Fibroblast of skin of left quadriceps (primary cell): ENCODE measurements at regions not wholly inside any gene's neighbourhood (a gene's known extent, or its start where the extent isn't known, plus 50 kb on each side); places are given as distances from the start of the nearest gene placed in this dataset.
A peak's percentile ranks its signal among the peaks of the same experiment; 100 is the strongest.

Source experiments
- DNase-seq, 2 experiments: peaks; one replicate each; pipeline ENCODE4 v3.0.0-alpha.2; 2013; ENCODE audit warnings: low read depth in 2 of 2

DNA sequence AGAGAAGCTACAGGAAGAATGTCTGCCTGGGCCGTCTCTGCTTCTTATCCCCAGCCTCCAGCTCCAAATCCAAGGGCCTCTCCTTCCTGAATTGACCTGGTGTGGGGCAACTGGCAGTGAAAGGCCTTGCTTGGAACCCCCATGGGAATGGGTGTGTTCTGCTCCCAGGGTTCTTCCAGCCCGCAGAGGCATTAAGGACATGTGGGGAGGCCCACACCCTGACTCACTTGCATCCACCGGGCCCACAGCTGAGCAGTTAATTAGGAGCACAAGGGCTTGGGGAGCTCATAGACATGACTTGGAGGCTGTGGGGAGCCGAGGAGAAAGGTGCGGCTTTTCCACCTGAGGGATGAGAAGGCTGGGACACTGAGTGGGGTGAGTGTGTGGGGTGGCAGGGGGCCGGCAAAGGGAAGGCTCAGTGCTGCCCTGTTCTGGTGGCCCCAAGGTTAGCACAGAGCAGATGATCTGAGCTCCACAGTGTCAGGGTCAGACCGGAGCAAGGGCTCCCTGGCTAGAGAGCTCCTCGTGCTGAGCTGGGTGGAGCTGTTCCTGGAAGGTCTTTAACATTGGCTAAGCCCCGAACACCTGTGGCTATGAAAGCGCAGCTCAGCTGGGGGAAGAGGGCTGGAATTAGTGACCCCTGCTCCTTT is 64.5 kb upstream of the NECTIN1 start:
- peak; percentile 52 to 57 for DNase-seq

DNA sequence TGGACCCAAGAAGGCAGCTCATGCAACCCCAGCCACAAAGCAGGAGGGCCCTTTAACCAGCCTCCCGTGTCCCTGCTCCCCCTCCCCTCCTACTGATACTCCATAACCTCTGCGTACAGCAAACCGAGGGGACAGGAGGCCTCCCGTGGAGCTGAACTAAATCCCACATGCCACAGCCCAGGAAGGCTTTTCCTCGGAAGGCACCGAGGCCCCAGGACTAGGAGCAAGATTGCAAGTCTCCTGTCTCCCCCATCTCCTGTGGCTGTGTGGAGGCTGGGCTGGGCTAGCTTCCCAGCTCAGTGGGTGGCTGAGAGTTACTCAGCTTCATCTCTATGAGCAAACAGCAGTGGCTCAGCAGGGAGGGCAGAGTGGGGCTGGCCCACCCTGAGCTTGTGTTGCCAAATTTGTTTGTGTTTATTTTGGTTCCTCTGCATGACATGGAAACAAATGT is 62.7 kb upstream of the NECTIN1 start:
- peak; percentile 64 to 68 for DNase-seq

DNA sequence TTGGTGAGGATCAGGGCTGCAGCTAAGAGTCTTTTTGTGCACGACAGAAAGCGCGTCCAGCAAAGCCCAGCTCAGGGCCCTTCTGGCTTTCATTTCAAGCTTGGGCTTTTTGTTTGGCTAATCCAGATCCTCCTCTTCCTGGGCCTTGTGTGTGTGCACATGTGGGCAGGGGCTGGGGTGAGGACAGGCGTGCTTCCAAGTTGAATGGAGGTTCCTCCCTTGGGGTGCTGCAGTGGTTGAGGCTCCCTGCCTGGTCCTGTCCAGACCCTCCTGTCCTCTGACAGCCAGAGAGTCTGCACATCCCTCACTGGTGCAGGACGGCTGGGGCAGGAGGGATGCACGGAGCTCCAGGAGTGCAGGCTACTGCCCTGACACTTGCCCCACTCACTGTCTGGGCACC is 62.0 kb upstream of the NECTIN1 start:
- no peak for DNase-seq

DNA sequence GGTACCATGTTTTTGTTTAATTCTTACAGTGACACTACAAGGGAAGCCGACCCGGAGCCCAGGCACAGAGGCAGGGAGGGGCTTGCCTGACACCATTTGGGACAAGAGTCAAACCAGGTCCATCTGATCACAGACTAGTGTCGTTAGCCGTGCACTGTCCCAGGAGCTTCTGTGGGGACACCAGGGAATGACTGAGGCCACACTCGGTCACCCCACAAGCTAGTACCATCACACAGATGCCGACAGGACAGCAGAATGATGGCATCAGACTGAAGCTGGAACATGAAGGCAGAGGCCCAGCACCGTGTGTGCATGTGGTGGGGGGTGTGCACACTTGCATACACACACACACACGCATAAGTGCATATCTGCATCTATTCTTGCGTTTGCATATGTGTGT is 61.5 kb upstream of the NECTIN1 start:
- DNase-seq: no peak

DNA sequence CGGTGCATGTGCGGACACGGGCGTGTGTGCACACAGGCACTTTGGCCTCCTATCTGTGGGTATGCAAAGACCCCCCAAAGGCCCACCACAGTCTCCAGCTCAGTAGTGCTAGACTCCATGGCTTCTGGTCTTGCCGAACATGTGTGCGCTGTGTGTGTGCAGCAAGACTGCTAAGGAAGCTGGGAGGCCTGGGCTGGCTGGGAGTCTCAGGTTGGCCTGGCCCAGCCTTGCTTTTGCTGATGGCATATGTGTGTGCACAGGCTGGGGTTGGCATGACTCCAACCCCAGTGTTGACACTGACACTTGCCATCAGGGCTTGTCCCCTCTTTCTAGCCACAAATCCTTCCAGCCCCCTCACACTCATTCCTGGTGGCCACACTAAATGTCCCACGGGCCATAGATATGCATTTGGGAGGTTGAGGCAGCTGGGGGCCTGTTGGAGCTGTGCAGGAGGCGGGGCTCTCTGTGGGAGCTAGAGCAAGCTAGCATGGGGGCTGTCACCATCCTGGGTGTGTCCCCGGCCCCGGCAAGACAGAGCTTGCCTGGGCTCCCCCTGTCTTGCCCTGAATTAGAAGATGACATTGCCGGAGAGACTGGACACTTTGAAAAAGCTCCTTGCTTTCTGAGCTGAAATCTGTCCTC is 60.9 kb upstream of the NECTIN1 start:
- DNase-seq: no peak

DNA sequence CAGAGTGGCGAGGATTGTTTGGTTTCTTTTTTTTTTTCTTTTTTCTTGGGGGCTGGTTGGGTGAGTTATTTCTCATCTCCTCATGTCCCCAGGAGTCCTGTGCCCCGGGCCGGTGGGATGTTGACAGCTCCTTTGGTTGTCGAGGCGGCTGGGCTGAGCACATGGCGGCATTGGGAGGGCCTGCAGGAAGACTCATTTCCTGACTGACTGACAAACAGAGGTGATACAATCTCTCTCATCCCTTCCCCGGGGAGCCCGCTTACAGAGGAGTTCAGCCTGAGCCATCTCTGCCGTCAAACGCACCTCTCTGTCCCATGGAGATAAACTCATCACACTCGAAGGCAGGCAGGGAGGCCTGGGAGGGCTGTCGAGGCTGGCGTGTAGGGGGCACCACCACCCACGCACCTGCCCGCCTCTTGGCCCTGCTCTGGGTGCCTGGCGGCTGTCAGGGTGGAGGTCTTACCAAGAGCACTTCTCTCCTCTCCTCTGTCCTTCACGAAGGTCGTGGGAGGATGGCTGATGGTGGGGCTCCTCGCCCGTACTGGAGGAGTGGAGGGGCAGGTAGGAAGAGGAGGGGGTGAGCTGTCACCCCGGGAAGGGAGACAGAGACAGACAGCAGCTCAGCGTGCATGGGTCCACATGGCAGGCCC is 60.0 kb upstream of the NECTIN1 start:
- no peak for DNase-seq

DNA sequence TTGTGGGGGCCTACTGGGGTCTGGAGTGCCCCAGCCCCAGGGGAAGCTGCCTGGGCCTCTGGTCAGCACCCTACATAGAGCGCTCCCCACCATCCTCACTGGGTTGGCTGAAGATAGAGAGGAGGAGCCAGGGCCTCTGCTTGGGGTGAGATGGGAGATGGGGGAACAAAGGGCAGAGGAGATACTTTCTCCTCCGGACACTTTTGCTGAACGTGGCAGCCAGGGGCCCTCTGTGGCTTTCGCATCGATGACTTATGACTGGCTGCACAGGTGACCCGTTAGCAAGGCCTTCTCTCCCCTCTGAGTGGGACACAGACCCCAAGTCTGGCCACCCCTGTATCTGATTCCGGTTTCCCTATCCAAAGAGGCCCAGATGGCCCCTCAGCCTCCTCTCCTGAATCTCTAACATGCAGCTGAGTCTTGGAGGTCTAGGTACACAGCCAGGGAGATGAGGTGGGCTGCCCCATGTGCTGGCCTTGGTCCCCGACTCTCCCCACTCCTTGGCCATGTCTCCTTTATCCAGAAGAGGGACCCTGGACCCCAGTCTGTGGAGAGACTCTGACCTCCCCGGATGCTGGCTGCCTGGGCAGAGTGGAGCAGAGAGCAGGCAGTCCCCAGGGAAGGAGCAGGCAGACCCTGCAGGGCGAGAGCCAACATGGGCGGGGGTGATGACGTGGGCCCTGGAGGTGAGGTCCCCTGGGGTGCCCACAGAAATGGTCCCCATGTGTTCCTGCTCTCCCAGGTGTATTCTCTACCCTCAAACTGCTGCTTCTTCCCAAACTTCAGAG is 59.3 kb upstream of the NECTIN1 start:
- no peak for DNase-seq

DNA sequence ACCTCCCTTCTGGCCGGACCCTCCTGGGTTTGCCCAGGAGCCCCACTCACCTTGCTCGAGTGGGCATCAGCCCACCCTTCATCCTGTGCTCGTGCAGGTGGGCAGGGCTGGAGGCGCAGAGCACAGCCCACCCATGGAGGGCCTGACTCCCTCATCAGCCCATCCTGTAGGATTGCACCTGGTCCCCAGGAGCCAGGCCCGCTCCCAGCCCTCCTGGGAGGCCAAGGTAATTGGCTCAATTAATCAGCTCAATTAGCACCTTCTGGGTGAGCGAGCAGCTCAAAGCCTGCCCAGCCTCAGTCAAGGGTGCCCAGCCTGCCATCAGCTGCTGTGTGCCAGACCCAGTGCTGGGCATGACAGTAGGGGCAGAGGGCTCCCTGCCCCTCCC is 58.1 kb upstream of the NECTIN1 start:
- no peak for DNase-seq

DNA sequence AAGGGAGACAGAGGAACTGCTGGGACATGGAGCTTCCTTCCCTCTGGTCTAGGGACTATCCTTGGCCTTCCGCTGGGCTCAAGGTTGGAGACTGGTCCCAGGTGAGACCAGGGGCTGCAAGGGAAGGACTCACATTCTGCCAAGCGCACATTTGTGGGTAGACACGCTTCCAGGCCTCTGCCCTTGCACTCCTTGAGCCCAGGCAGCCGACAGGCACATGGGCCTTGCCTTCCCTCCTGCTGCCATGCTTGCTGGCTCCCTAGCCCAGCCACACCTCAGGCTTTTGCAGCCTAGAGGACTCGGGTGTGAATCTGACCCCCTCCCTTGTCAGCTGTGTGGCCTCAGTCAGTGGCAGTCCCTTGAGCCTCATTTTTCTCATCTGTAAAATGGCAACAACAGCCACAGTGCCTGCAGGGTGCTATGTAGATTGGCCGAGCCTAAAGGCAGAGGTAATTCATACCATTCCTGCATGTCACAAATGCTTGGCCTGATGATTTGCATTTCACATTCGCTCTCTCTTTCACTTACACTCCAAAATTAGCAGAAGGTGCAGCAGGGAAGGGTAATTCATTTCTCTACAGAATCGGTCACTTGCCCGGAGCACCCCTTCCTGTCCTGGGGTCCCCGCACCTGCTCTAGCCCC is 57.6 kb upstream of the NECTIN1 start:
- no peak for DNase-seq

DNA sequence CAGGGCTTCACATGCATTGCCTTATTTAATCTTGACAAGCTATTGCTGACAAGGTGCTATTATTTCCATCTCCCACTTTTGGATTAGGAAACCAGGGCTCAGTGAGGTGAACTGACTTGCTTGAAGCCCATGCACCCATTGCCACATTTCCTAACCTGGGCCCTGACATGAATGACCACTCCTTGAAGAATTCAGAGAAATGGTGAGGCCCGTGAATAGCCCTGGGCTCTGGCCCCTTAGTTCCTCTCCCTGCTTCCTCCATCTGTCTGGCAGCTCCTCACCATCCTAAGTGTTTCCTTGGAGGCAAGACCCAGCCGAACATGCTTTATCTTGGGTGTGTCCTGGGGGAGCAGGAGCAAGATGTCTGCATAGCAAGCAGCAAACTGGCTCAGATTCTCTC is 56.1 kb upstream of the NECTIN1 start:
- no peak for DNase-seq

DNA sequence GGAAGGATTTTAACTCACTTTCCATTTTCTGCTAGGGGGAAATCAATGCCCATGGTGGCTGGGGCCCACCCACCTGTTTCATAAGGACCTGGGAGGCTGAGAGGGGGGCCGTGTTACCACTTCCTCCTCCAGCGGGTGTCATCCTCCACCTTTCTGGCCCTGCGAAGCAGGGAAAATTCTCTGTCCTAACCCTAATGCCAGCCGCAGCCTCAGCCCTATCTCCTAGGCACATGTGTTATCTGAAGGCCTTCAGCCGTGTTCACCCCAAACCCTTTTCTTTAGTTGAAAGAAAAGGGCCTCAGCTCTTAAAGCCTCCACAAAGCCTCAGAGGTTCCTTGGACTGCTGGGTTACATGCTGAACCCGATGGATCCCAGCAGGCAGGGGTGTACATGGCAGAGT is 55.4 kb upstream of the NECTIN1 start:
- DNase-seq: no peak

DNA sequence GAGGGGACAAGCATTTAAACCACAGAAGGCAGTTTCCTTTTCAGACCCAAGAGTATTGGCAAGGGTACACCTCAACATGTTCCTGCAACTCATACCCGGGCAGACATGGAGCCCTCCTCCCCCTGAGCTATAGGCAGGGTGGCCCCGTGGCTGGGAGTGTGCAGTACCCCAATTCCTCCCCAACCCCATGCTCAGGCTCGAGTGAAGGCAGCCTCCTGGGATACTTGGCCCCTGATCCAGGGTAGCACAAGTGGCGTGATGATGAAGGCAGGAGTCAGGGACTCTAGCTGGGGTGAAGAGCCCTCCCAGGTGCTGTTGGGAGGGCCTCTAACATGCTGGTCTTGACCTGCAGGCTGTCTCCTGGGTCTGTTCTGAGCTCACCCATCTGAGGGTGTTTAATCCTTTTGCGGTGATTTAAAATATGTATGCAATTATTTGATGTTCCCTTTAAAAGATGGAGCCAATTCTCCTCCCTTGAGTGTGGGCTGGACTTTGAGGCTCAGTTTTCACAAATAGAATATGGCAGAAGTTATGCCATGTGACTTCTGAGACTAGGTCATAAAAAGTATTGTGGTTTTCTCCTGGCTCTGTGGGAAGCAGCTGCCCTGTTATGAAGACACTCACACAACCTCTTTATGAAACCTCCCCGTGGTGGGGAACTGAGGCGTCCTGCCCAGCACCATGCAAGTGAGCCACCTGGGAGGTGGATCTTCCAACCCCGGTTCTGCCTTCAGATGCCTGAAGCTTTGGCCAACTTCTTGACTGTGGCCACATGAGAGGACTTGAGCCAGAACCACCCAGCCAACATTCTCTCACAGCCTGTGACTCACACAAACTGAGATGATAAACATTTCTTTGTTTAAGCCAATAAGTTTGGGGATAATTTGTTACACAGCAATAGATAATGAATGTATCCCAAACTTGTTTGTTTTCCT is 54.7 kb upstream of the NECTIN1 start:
- no peak for DNase-seq

DNA sequence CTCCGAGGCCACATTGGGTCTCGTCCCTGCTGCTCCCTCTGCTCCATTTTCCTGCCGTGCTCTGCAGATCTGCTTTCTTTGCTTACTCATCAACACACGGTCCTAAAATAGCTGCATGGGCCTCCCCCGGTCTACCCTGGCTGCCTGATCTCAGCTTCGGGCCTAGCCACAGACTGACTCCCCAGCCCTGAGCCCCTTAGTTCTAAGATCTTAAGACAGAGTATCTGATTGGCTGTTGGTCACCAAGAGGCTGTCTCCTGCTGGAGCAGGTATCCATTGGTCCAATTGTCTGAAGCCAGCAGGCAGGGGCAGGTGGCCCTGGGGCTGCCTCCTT is 53.7 kb upstream of the NECTIN1 start:
- DNase-seq: peak in 1 of 2 experiments; percentile 25

DNA sequence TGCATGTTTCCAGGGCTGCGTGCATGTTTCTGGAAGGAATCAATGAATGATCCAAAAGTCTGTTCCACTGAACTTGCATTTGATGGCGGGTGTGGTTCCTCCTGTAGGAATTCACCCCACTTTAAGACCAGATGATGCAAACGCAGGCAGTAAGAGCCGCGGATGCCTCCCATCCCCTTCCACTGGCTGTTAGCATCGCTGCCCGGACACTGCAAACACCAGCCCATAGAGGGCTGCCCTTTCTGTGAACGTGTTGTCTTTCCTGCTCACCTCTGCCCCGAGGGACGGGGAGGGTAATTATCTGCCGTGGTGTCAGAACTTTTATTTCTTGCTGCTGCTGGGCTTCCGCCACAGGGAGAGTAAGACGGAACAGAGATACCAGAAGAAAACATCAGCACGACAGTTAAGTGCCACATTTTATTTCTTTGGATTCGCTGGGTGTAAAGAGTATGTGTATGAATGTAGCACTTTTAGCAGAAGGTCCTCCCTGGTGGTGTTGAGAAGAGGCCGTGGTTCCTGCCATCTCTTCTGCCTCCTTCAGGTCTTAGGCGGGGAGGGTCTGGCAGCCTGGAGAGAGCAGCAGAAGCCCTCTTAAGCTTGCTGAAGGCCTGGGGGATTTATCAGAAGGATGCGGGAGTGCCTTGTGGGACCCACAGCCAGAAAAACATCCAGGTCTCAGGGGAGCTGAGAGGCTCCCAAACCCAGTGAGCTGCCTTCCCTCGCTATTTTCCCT is 53.2 kb upstream of the NECTIN1 start:
- no peak for DNase-seq

DNA sequence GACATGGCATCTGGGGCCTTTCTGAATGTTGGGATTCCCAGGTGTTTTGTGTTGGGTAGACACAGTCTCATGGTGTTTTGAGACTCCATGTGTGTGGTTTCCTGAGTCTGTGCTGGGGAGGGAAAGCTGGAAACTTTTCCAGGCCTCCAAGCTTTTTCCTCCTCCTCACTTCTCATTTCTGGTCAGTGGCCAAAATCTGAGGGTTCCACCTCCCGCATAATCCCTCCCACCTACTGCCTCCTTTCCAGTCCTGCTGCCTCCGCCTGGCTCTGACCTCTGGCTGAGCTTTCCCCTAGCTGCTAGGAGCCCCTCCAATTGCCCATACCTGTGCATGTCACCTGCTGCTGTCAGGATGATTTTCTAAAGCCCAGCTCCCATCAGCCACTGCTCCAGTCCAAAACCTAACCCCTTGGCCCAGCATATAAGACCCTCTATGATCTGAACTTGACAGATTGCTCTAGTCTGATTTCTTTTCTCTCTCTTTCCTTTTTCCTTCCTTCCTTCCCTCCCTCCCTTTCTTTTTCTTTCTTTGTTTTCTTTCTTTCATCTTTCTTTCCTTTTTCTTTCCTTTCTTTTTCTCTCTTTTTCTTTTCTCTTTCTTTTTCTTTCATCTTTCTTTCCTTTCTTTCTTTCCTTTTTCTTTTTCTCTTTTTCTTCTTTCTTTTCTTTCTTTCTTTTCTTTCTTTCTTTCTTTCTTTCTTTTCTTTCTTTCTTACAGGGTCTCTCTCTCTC is 51.4 kb upstream of the NECTIN1 start:
- DNase-seq: no peak

DNA sequence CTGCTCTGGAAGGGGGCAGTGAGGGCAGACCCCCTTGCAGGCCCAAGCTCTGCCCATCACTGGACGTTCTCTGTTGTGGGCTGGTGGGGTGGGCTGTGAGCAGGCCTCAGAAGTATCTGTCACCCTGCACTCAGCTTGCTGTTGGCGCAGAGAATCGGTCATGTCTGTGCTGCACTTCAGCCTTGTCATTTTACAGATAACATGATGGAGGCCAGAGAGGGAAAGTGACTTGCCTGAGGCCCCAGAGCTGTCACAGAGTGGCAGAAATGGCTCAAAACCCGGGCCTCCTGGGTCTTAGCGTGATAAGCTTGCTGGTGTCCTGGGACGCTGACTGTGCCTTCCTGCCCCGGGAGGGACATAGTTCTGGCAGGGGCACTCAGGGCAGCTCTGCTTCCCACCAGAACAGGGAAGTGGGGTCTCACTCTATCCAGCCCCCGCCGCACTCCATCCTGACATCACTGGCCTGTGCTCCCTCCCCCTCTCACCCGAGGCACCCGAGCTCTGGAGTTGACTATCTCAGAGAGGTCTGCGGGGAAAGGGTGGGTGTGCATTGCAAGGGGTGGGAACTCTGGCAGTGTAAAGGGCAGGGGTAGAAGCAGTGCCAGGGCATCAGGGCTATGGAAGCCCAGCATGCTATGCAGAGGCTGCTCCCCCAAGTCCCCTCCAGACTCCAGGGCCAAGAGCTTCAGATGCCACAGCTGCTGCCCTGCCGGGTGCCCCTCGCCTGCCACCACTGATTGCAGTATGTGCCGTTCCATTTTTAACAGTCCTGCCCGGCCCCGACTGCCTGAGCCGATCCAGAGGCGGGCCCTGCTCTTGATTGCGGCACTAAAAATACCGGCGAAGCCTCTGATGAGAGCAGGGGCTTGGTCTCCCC is 50.4 kb upstream of the NECTIN1 start:
- no peak for DNase-seq
